ENCODE measurements at regions not wholly inside any gene's neighbourhood (a gene's known extent, or its start where the extent isn't known, plus 50 kb on each side); places are given as distances from the start of the nearest gene placed in this dataset.

DNA sequence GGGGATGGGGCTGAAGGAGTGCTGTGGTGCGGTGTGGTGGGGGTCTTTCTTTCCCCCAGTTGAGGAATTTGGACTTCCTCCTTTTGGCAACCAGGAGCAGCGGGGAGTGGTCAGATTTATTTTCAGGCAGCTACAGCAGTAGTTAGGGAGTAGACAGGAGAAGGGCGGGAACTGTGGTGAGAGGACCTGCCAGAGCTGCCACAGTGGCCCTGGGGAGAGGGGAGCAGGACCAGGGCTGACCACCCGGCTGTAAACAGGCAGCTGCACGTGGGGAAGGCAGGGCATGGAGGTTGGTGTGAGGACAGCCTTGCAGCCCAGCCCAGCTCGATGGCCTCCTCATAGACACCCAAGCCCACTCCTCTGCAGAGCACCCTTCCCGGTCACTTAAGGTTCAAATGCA lies 197.2 kb downstream of the GLI2 start:
- Histone ChIP-seq H2BK120ac (ENCODE audit: low read depth, low read length) (no peak overlapping the region), H3K27me3 (ENCODE audit: control insufficient read depth in 1 of 2, insufficient read depth in 1 of 2, low read length in 2 of 2) (no peaks in the 10 kb centered on the region), H4K91ac (ENCODE audit: low read length) (peak overlapping the region; percentile 56), H3K14ac (ENCODE audit: low read length in 2 of 2) (no peak overlapping the region), H2AK5ac (ENCODE audit: low read length, severe bottlenecking) (peak overlapping the region; percentile 46), H3K27ac (ENCODE audit: low read length, poor library complexity, severe bottlenecking) (no peak overlapping the region), H3K4me3 (ENCODE audit: insufficient read depth in 1 of 2, low read depth in 1 of 2, low read length in 2 of 2) (no peak overlapping the region), H2BK12ac (ENCODE audit: low read length in 2 of 2) (peak overlapping the region in 1 of 2 experiments; percentile 23), H3K18ac (ENCODE audit: low read depth in 1 of 2, low read length in 2 of 2) (peak overlapping the region in 1 of 2 experiments; percentile 13), H2BK5ac (ENCODE audit: low read depth, low read length, poor library complexity, severe bottlenecking) (no peak overlapping the region), H3K9ac (ENCODE audit: low read length) (no peak overlapping the region), H2BK15ac (ENCODE audit: low read depth, poor library complexity, severe bottlenecking) (peak overlapping the region; percentile 7), H3K4ac (ENCODE audit: low read depth in 1 of 2, low read length in 2 of 2) (peak overlapping the region in 1 of 2 experiments; percentile 62), H4K8ac (ENCODE audit: low read length) (no peak overlapping the region), H3K23ac (ENCODE audit: low read length in 2 of 2) (no peak overlapping the region), H3K9me3 (ENCODE audit: control insufficient read depth, low read length) (no peaks in the 10 kb centered on the region), H3K4me1 (ENCODE audit: control insufficient read depth, insufficient read depth, low read depth, low read length) (peaks cover 61% of the 10 kb centered on the region), H3K79me1 (replicated peaks; ENCODE audit: low read length, poor library complexity, severe bottlenecking) (peaks cover 27% of the 10 kb centered on the region), H3K4me2 (ENCODE audit: low read length, poor library complexity, severe bottlenecking) (no peak overlapping the region), H2AFZ (ENCODE audit: low read depth, low read length) (no peak overlapping the region), H3K36me3 (ENCODE audit: control insufficient read depth in 1 of 2, insufficient read depth in 2 of 2, low read depth in 1 of 2, low read length in 2 of 2) (peaks cover 3 to 22% of the 10 kb centered on the region in 2 experiments)
- 82% methylated on average over 5 of the region's 7 CpGs for WGBS
- DNase-seq, result no peak

DNA sequence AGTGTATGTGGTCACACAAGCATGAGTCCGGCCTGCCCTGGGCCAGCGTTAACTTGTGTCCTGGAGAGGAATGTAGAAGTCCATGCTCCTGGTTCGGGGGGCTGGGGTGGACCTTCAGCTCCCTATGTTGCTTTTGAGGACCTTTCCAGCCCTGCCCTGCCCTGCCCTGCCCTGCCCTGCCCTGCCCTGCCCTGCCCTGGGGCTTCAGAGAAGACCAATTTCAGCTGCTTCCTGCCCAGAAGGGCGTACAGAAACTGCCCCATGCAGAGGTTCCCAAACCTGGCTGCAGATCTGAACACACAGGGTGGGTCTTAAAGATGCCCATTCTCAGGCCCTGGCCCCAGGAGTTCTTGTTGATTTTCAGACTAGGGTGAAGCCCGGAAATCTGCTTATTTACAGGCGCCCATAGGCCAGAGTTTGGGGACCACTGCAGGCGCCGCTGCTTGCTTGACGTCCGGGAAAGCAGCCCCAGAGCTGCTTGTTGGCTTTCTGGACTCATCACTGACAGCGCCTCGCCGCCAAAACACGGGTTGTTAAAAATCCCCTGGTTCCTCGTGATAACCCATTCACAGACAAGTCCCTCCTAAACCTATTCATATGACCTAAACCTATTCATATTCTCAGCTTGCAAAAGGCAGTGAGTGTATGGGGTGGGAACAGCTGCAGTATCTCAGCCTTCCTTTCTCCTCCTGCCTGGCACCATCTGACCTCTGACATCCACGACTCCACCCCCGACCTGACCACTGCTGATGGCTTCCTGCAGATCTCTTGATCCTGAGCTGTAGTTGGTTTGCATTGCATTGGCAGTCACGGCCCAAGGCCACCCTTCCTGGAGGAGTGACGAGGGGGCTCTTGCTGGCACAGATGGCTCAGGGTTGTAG lies 198.3 kb downstream of the GLI2 start:
- peak overlapping the region; percentile 84 for H3K27ac ChIP-seq (ENCODE audit: low read length, poor library complexity, severe bottlenecking)
- peak overlapping the region; percentile 55 for H2AK5ac ChIP-seq (ENCODE audit: low read length, severe bottlenecking)
- H3K4me2 ChIP-seq (ENCODE audit: low read length, poor library complexity, severe bottlenecking), result no peak overlapping the region
- no peak overlapping the region for H2BK5ac ChIP-seq (ENCODE audit: low read depth, low read length, poor library complexity, severe bottlenecking)
- WGBS, result 64% methylated on average over 17 of the region's 19 CpGs
- H2BK120ac ChIP-seq (ENCODE audit: low read depth, low read length), result peak overlapping the region; percentile 61
- no peak overlapping the region for H3K9ac ChIP-seq (ENCODE audit: low read length)
- peak overlapping the region; percentile 87 for H4K91ac ChIP-seq (ENCODE audit: low read length)
- no peaks in the 10 kb centered on the region for H3K27me3 ChIP-seq (ENCODE audit: control insufficient read depth in 1 of 2, insufficient read depth in 1 of 2, low read length in 2 of 2)
- peak overlapping the region in 1 of 2 experiments; percentile 28 for H3K23ac ChIP-seq (ENCODE audit: low read length in 2 of 2)
- H3K9me3 ChIP-seq (ENCODE audit: control insufficient read depth, low read length), result no peaks in the 10 kb centered on the region
- H3K79me1 ChIP-seq (replicated peaks; ENCODE audit: low read length, poor library complexity, severe bottlenecking), result peaks cover 28% of the 10 kb centered on the region
- peak overlapping the region in 1 of 2 experiments; percentile 33 for H3K4me3 ChIP-seq (ENCODE audit: insufficient read depth in 1 of 2, low read depth in 1 of 2, low read length in 2 of 2)
- peak overlapping the region; percentile 50 to 62 for H3K4ac ChIP-seq (ENCODE audit: low read depth in 1 of 2, low read length in 2 of 2)
- peak overlapping the region; percentile 71 to 82 for H3K18ac ChIP-seq (ENCODE audit: low read depth in 1 of 2, low read length in 2 of 2)
- H2BK12ac ChIP-seq (ENCODE audit: low read length in 2 of 2), result peak overlapping the region; percentile 92 to 93
- H2AFZ ChIP-seq (ENCODE audit: low read depth, low read length), result no peak overlapping the region
- peaks cover 67% of the 10 kb centered on the region for H3K4me1 ChIP-seq (ENCODE audit: control insufficient read depth, insufficient read depth, low read depth, low read length)
- H4K8ac ChIP-seq (ENCODE audit: low read length), result peak overlapping the region; percentile 75
- peak overlapping the region; percentile 62 for H2BK15ac ChIP-seq (ENCODE audit: low read depth, poor library complexity, severe bottlenecking)
- peak; percentile 62 for DNase-seq
- H3K14ac ChIP-seq (ENCODE audit: low read length in 2 of 2), result peak overlapping the region in 1 of 2 experiments; percentile 24
- peaks cover under 1 to 15% of the 10 kb centered on the region in 2 experiments for H3K36me3 ChIP-seq (ENCODE audit: control insufficient read depth in 1 of 2, insufficient read depth in 2 of 2, low read depth in 1 of 2, low read length in 2 of 2)

DNA sequence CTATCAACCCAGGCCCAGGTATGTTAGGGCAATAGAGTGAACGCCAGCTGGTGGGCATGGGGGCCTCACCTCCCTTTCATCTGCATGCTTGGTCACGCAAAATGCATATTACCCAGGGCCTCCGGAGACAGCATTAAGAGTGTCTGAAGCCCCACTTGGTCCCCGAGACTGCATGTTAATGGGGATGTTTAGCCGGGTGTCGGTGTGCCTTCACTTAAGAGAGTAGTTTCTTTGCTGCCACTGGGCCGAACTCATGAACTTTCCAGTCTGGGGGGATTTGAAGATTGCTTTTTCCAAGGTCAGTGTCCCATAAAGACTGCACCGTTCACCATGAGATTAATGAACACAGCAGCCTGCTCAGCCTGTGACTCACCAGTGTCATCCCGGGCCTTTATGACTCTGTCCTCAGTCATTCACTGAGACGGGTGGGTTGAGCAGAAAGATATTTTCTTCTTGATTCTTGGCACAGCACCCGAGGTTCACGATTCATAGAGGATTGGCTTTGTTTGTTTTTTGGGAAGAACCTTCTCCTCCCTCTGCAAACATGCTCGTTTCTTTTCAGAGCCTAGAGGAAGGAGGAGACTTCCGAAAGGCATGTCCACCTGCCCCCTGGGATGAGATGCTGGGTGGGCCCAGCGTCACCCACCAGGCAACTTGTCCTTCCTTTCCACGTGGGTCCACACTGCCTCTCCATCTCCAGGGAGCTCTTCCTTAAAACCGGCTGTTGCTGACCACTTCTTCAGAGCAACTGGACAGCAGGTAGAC lies 199.1 kb downstream of the GLI2 start:
- peak overlapping the region; percentile 36 for H2BK5ac ChIP-seq (ENCODE audit: low read depth, low read length, poor library complexity, severe bottlenecking)
- no peaks in the 10 kb centered on the region for H3K9me3 ChIP-seq (ENCODE audit: control insufficient read depth, low read length)
- peak overlapping the region; percentile 65 for H2BK15ac ChIP-seq (ENCODE audit: low read depth, poor library complexity, severe bottlenecking)
- H2AFZ ChIP-seq (ENCODE audit: low read depth, low read length), result no peak overlapping the region
- peak overlapping the region; percentile 82 to 92 for H3K18ac ChIP-seq (ENCODE audit: low read depth in 1 of 2, low read length in 2 of 2)
- peak overlapping the region; percentile 55 for H2AK5ac ChIP-seq (ENCODE audit: low read length, severe bottlenecking)
- H4K91ac ChIP-seq (ENCODE audit: low read length), result peak overlapping the region; percentile 74
- H3K27me3 ChIP-seq (ENCODE audit: control insufficient read depth in 1 of 2, insufficient read depth in 1 of 2, low read length in 2 of 2), result no peaks in the 10 kb centered on the region
- peak overlapping the region; percentile 61 for H2BK120ac ChIP-seq (ENCODE audit: low read depth, low read length)
- H3K9ac ChIP-seq (ENCODE audit: low read length), result peak overlapping the region; percentile 48
- DNase-seq, result peak; percentile 97
- peak overlapping the region; percentile 84 for H3K27ac ChIP-seq (ENCODE audit: low read length, poor library complexity, severe bottlenecking)
- peak overlapping the region; percentile 80 to 93 for H2BK12ac ChIP-seq (ENCODE audit: low read length in 2 of 2)
- H3K36me3 ChIP-seq (ENCODE audit: control insufficient read depth in 1 of 2, insufficient read depth in 2 of 2, low read depth in 1 of 2, low read length in 2 of 2), result peaks cover 0 to 15% of the 10 kb centered on the region in 2 experiments
- 15% methylated on average over 17 of the region's 17 CpGs for WGBS
- peaks cover 67% of the 10 kb centered on the region for H3K4me1 ChIP-seq (ENCODE audit: control insufficient read depth, insufficient read depth, low read depth, low read length)
- H3K79me1 ChIP-seq (replicated peaks; ENCODE audit: low read length, poor library complexity, severe bottlenecking), result peaks cover 27% of the 10 kb centered on the region
- peak overlapping the region; percentile 62 to 77 for H3K4ac ChIP-seq (ENCODE audit: low read depth in 1 of 2, low read length in 2 of 2)
- H3K4me2 ChIP-seq (ENCODE audit: low read length, poor library complexity, severe bottlenecking), result peak overlapping the region; percentile 40
- peak overlapping the region in 1 of 2 experiments; percentile 60 for H3K4me3 ChIP-seq (ENCODE audit: insufficient read depth in 1 of 2, low read depth in 1 of 2, low read length in 2 of 2)
- H4K8ac ChIP-seq (ENCODE audit: low read length), result peak overlapping the region; percentile 75
- peak overlapping the region in 1 of 2 experiments; percentile 45 for H3K14ac ChIP-seq (ENCODE audit: low read length in 2 of 2)
- no peak overlapping the region for H3K23ac ChIP-seq (ENCODE audit: low read length in 2 of 2)

Data from mesenchymal stem cell (in vitro differentiated cells and primary cell).